Gastrocnemius medialis (tissue), 4 donors: ENCODE measurements at regions not wholly inside any gene's neighbourhood (a gene's known extent, or its start where the extent isn't known, plus 50 kb on each side); places are given as distances from the start of the nearest gene placed in this dataset.

ENCODE experiments used
- POLR2A ChIP-seq, 2 donors: fragments of 450-650 bp; IDR thresholded peaks; one replicate each; pipeline ENCODE4 v1.6.1; 2017; ENCODE audit warnings: antibody characterized with exemption in 2 of 2, mild to moderate bottlenecking in 2 of 2, moderate library complexity in 2 of 2
- TF ChIP-seq, protein P1 (sequence below), 5 experiments: fragments of 450-650 bp in 3 of 5; fragments of 200-600 bp in 2 of 5; sonication (generic) in 2 of 5; IDR thresholded peaks in 4 of 5; conservative IDR thresholded peaks in 1 of 5; 1 replicate in 4 of 5; 2 replicates in 1 of 5; pipeline ENCODE4 v1.5.1; 2016 to 2019; ENCODE audit warnings: antibody characterized with exemption in 5 of 5, mild to moderate bottlenecking in 3 of 5, moderate library complexity in 3 of 5

DNA sequence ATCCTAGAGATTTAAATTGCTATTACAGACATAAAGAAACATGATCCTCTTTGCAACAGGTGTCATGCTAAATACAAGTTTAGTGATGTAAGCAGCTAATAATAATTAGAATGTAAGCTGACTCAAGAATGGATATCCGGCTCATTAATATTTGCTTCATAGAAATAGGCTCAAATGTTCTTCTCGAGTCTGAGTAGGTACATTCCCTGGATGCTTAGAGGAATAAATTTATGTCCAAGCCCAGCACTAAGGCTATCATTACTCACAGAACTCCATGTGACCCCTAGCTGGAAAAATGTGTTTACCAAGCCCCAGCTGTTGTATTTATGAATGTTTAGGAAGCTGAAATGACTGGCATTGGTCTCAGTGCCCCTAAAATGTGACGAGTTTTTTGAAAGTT, 87.6 kb upstream of the TSPAN7 start:
- TF ChIP-seq, protein P1, sequence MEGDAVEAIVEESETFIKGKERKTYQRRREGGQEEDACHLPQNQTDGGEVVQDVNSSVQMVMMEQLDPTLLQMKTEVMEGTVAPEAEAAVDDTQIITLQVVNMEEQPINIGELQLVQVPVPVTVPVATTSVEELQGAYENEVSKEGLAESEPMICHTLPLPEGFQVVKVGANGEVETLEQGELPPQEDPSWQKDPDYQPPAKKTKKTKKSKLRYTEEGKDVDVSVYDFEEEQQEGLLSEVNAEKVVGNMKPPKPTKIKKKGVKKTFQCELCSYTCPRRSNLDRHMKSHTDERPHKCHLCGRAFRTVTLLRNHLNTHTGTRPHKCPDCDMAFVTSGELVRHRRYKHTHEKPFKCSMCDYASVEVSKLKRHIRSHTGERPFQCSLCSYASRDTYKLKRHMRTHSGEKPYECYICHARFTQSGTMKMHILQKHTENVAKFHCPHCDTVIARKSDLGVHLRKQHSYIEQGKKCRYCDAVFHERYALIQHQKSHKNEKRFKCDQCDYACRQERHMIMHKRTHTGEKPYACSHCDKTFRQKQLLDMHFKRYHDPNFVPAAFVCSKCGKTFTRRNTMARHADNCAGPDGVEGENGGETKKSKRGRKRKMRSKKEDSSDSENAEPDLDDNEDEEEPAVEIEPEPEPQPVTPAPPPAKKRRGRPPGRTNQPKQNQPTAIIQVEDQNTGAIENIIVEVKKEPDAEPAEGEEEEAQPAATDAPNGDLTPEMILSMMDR (IDR thresholded peaks at IDR 0.05 in 4 of 5, conservative IDR thresholded peaks at IDR 0.05 in 1 of 5): no peak
- TF ChIP-seq POLR2A (IDR thresholded peaks at IDR 0.05): no peak
